ENCODE measurements at regions not wholly inside any gene's neighbourhood (a gene's known extent, or its start where the extent isn't known, plus 50 kb on each side); places are given as distances from the start of the nearest gene placed in this dataset.
"Not testable (repeated sequence)": the region's sequence is repeated elsewhere in the genome, so short reads cannot be mapped to it uniquely, and the experiment has no call there.

- Histone ChIP-seq H3K56ac (ENCODE audit: low read length) (no peak overlapping the region), H4K8ac (ENCODE audit: low read depth, low read length) (no peak overlapping the region), H3K27me3 (ENCODE audit: insufficient read depth, low read length, poor library complexity) (no peaks in the 10 kb centered on the region), H3K4me3 (ENCODE audit: low read length) (no peak overlapping the region), H3K79me2 (ENCODE audit: control insufficient read depth, insufficient read depth, low read length) (no peaks in the 10 kb centered on the region), H2BK5ac (ENCODE audit: low read length) (no peak overlapping the region), H3K23ac (ENCODE audit: low read length) (no peak overlapping the region), H4K5ac (ENCODE audit: low read length) (no peak overlapping the region), H3K27ac (ENCODE audit: low read depth, low read length) (no peak overlapping the region), H3K4ac (ENCODE audit: low read depth, low read length) (no peak overlapping the region), H3K9ac (ENCODE audit: low read length) (no peak overlapping the region), H2BK15ac (replicated peaks; ENCODE audit: low read depth) (no peak overlapping the region), H3K4me1 (ENCODE audit: control insufficient read depth, low read depth, low read length) (no peaks in the 10 kb centered on the region), H3K4me2 (ENCODE audit: low read length) (no peak overlapping the region), H2AK5ac (ENCODE audit: low read length) (no peak overlapping the region), H3K36me3 (ENCODE audit: control insufficient read depth, insufficient read depth, low read length) (no peaks in the 10 kb centered on the region), H3K18ac (ENCODE audit: low read length) (no peak overlapping the region), H3K79me1 (ENCODE audit: low read length) (no peaks in the 10 kb centered on the region), H2BK120ac (ENCODE audit: low read depth, low read length) (no peak overlapping the region)
- WGBS (ENCODE audit: extremely low coverage, insufficient coverage, low lambda C conversion rate), result no CpG with 5 or more reads among the region's 9 CpGs
- no peak for DNase-seq
Observed at GRCh38 chr7:65453341-65454030, 79.8 kb downstream of the ZNF92 start.

GRCh38 chr7:65454469-65454868 lies 80.8 kb downstream of the ZNF92 start:
- Histone ChIP-seq H4K8ac (ENCODE audit: low read depth, low read length) (no peak overlapping the region), H3K79me1 (ENCODE audit: low read length) (no peaks in the 10 kb centered on the region)

DNA sequence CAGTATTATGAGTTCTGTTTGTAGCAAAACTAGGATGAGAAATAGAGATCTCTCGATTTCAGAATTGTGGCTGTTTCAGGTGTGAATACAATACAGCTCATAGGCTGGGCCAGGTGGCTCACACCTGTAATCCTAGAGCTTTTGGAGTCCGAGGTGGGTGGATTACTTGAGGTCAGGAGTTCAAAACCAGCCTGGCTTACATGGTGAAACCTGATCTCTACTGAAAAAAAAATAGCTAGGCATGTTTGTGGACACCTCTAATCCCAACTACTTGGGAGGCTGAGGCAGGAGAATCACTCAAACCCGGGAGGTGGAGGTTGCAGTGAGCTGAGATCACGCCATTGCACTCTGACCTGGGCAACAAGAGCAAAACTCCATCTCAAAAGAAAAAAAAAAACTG lies 81.4 kb downstream of the ZNF92 start:
- H4K5ac ChIP-seq (ENCODE audit: low read length); H2AK5ac ChIP-seq (ENCODE audit: low read length); H3K36me3 ChIP-seq (ENCODE audit: control insufficient read depth, insufficient read depth, low read length); H3K27me3 ChIP-seq (ENCODE audit: insufficient read depth, low read length, poor library complexity); H3K9ac ChIP-seq (ENCODE audit: low read length); H3K18ac ChIP-seq (ENCODE audit: low read length); H3K79me2 ChIP-seq (ENCODE audit: control insufficient read depth, insufficient read depth, low read length); H2BK120ac ChIP-seq (ENCODE audit: low read depth, low read length); H3K23ac ChIP-seq (ENCODE audit: low read length); DNase-seq; H2BK15ac ChIP-seq (replicated peaks; ENCODE audit: low read depth); H2BK5ac ChIP-seq (ENCODE audit: low read length); H3K4ac ChIP-seq (ENCODE audit: low read depth, low read length); H3K27ac ChIP-seq (ENCODE audit: low read depth, low read length); H3K4me2 ChIP-seq (ENCODE audit: low read length); H4K8ac ChIP-seq (ENCODE audit: low read depth, low read length); H3K4me3 ChIP-seq (ENCODE audit: low read length); H3K4me1 ChIP-seq (ENCODE audit: control insufficient read depth, low read depth, low read length); H3K79me1 ChIP-seq (ENCODE audit: low read length); H3K56ac ChIP-seq (ENCODE audit: low read length): not testable (repeated sequence)
- WGBS (ENCODE audit: extremely low coverage, insufficient coverage, low lambda C conversion rate), result no CpG with 5 or more reads among the region's 4 CpGs

More at GRCh38 chr7:65454469-65454868, 80.8 kb downstream of the ZNF92 start:
- Histone ChIP-seq H3K4me1 (ENCODE audit: control insufficient read depth, low read depth, low read length) (no peaks in the 10 kb centered on the region), H2AK5ac (ENCODE audit: low read length) (no peak overlapping the region), H3K27me3 (ENCODE audit: insufficient read depth, low read length, poor library complexity) (no peaks in the 10 kb centered on the region), H3K18ac (ENCODE audit: low read length) (no peak overlapping the region), H3K4me3 (ENCODE audit: low read length) (no peak overlapping the region), H3K4me2 (ENCODE audit: low read length) (no peak overlapping the region), H2BK15ac (replicated peaks; ENCODE audit: low read depth) (no peak overlapping the region), H2BK5ac (ENCODE audit: low read length) (no peak overlapping the region), H3K9ac (ENCODE audit: low read length) (no peak overlapping the region), H3K79me2 (ENCODE audit: control insufficient read depth, insufficient read depth, low read length) (no peaks in the 10 kb centered on the region), H3K36me3 (ENCODE audit: control insufficient read depth, insufficient read depth, low read length) (no peaks in the 10 kb centered on the region), H2BK120ac (ENCODE audit: low read depth, low read length) (no peak overlapping the region), H3K56ac (ENCODE audit: low read length) (no peak overlapping the region), H3K23ac (ENCODE audit: low read length) (no peak overlapping the region), H3K4ac (ENCODE audit: low read depth, low read length) (no peak overlapping the region), H3K27ac (ENCODE audit: low read depth, low read length) (no peak overlapping the region), H4K5ac (ENCODE audit: low read length) (no peak overlapping the region)
- DNase-seq, result no peak

DNA sequence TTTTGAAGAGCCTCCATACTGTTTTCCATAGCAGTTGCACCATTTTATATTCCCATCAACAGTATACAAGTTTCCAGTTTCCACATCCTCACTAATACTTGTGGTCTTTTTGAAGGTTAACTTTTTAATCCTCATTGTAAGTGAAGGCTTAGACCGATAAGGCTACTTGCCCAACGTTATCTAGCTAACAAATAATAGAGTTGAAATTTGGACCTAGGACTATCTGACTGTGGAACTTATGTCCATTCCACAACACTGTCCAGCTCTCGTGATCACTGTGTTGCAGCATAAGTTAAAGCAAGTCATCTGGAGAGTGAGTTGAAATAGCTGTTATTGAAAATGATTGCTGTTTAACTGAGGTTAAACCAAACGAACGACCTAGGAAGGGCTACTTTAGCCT lies 84.0 kb downstream of the ZNF92 start:
- H3K27ac ChIP-seq (ENCODE audit: low read depth, low read length), result no peak overlapping the region
- DNase-seq, result no peak
- WGBS (ENCODE audit: extremely low coverage, insufficient coverage, low lambda C conversion rate), result no CpG with 5 or more reads among the region's 5 CpGs
- H3K18ac ChIP-seq (ENCODE audit: low read length), result no peak overlapping the region
- H3K4me3 ChIP-seq (ENCODE audit: low read length), result no peak overlapping the region
- no peak overlapping the region for H2BK15ac ChIP-seq (replicated peaks; ENCODE audit: low read depth)
- no peak overlapping the region for H2BK5ac ChIP-seq (ENCODE audit: low read length)
- no peak overlapping the region for H2AK5ac ChIP-seq (ENCODE audit: low read length)
- no peaks in the 10 kb centered on the region for H3K27me3 ChIP-seq (ENCODE audit: insufficient read depth, low read length, poor library complexity)
- no peak overlapping the region for H3K56ac ChIP-seq (ENCODE audit: low read length)
- H3K36me3 ChIP-seq (ENCODE audit: control insufficient read depth, insufficient read depth, low read length), result no peaks in the 10 kb centered on the region
- H4K5ac ChIP-seq (ENCODE audit: low read length), result no peak overlapping the region
- no peaks in the 10 kb centered on the region for H3K79me2 ChIP-seq (ENCODE audit: control insufficient read depth, insufficient read depth, low read length)
- no peak overlapping the region for H3K23ac ChIP-seq (ENCODE audit: low read length)
- no peak overlapping the region for H4K8ac ChIP-seq (ENCODE audit: low read depth, low read length)
- H3K79me1 ChIP-seq (ENCODE audit: low read length), result no peaks in the 10 kb centered on the region
- H3K4me1 ChIP-seq (ENCODE audit: control insufficient read depth, low read depth, low read length), result no peaks in the 10 kb centered on the region
- no peak overlapping the region for H3K4ac ChIP-seq (ENCODE audit: low read depth, low read length)
- no peak overlapping the region for H3K4me2 ChIP-seq (ENCODE audit: low read length)
- no peak overlapping the region for H2BK120ac ChIP-seq (ENCODE audit: low read depth, low read length)
- H3K9ac ChIP-seq (ENCODE audit: low read length), result no peak overlapping the region

DNA sequence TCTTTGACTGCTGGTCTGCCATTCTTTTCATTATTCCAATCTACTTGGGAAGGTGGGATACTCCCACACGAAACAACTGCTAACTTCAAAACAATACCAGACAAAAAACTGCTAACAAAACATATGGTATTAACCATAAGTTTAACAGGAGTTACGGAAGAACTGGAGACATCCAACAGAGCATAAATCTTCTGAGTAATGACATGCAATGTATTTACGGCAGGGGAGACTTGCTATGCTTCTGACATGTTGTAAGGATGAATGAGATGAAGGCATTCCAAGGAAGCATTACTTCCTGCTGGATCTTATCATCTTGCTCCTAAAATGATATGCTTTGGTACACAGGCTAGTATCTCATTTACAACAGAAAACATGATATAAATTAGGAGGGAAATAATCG lies 85.8 kb downstream of the ZNF92 start:
- H2BK15ac ChIP-seq (replicated peaks; ENCODE audit: low read depth), result no peak overlapping the region
- no peaks in the 10 kb centered on the region for H3K27me3 ChIP-seq (ENCODE audit: insufficient read depth, low read length, poor library complexity)
- H2BK120ac ChIP-seq (ENCODE audit: low read depth, low read length), result no peak overlapping the region
- DNase-seq, result no peak
- no peak overlapping the region for H2AK5ac ChIP-seq (ENCODE audit: low read length)
- H3K23ac ChIP-seq (ENCODE audit: low read length), result no peak overlapping the region
- no peak overlapping the region for H3K18ac ChIP-seq (ENCODE audit: low read length)
- no peaks in the 10 kb centered on the region for H3K4me1 ChIP-seq (ENCODE audit: control insufficient read depth, low read depth, low read length)
- H4K5ac ChIP-seq (ENCODE audit: low read length), result no peak overlapping the region
- H3K4ac ChIP-seq (ENCODE audit: low read depth, low read length), result no peak overlapping the region
- H3K79me1 ChIP-seq (ENCODE audit: low read length), result no peaks in the 10 kb centered on the region
- no peak overlapping the region for H3K56ac ChIP-seq (ENCODE audit: low read length)
- no peak overlapping the region for H2BK5ac ChIP-seq (ENCODE audit: low read length)
- H3K9ac ChIP-seq (ENCODE audit: low read length), result no peak overlapping the region
- no peak overlapping the region for H3K4me3 ChIP-seq (ENCODE audit: low read length)
- H3K27ac ChIP-seq (ENCODE audit: low read depth, low read length), result no peak overlapping the region
- H3K36me3 ChIP-seq (ENCODE audit: control insufficient read depth, insufficient read depth, low read length), result no peaks in the 10 kb centered on the region
- WGBS (ENCODE audit: extremely low coverage, insufficient coverage, low lambda C conversion rate), result no CpG with 5 or more reads among the region's 4 CpGs
- no peak overlapping the region for H4K8ac ChIP-seq (ENCODE audit: low read depth, low read length)
- H3K4me2 ChIP-seq (ENCODE audit: low read length), result no peak overlapping the region
- H3K79me2 ChIP-seq (ENCODE audit: control insufficient read depth, insufficient read depth, low read length), result no peaks in the 10 kb centered on the region

GRCh38 chr7:65462148-65462716 lies 88.6 kb downstream of the ZNF92 start:
- H3K56ac ChIP-seq (ENCODE audit: low read length), result no peak overlapping the region
- H3K23ac ChIP-seq (ENCODE audit: low read length), result no peak overlapping the region
- H4K5ac ChIP-seq (ENCODE audit: low read length), result no peak overlapping the region
- no CpG with 5 or more reads among the region's 3 CpGs for WGBS (ENCODE audit: extremely low coverage, insufficient coverage, low lambda C conversion rate)
- no peak overlapping the region for H3K9ac ChIP-seq (ENCODE audit: low read length)
- H3K79me2 ChIP-seq (ENCODE audit: control insufficient read depth, insufficient read depth, low read length), result no peaks in the 10 kb centered on the region
- H4K8ac ChIP-seq (ENCODE audit: low read depth, low read length), result no peak overlapping the region
- no peak overlapping the region for H2AK5ac ChIP-seq (ENCODE audit: low read length)
- no peak overlapping the region for H3K4me3 ChIP-seq (ENCODE audit: low read length)
- H3K36me3 ChIP-seq (ENCODE audit: control insufficient read depth, insufficient read depth, low read length), result no peaks in the 10 kb centered on the region
- H3K4me1 ChIP-seq (ENCODE audit: control insufficient read depth, low read depth, low read length), result no peaks in the 10 kb centered on the region
- DNase-seq, result no peak
- no peak overlapping the region for H3K4me2 ChIP-seq (ENCODE audit: low read length)
- H2BK120ac ChIP-seq (ENCODE audit: low read depth, low read length), result no peak overlapping the region
- no peak overlapping the region for H3K27ac ChIP-seq (ENCODE audit: low read depth, low read length)
- no peak overlapping the region for H2BK5ac ChIP-seq (ENCODE audit: low read length)
- H3K18ac ChIP-seq (ENCODE audit: low read length), result no peak overlapping the region
- no peak overlapping the region for H2BK15ac ChIP-seq (replicated peaks; ENCODE audit: low read depth)
- H3K4ac ChIP-seq (ENCODE audit: low read depth, low read length), result no peak overlapping the region
- no peaks in the 10 kb centered on the region for H3K79me1 ChIP-seq (ENCODE audit: low read length)
- H3K27me3 ChIP-seq (ENCODE audit: insufficient read depth, low read length, poor library complexity), result no peaks in the 10 kb centered on the region

Measured in mesendoderm (in vitro differentiated cells).